GM23338 (cell line): ENCODE measurements at regions not wholly inside any gene's neighbourhood (a gene's known extent, or its start where the extent isn't known, plus 50 kb on each side); places are given as distances from the start of the nearest gene placed in this dataset.

ENCODE experiments used
- ATAC-seq: fragments of 200-7000 bp; cut with Tn5 transposase; 3 replicates; pipeline ENCODE4 v1.9.1; 2020
- DNase-seq: peaks from one replicate; pipeline ENCODE4 v3.0.0-alpha.2; 2015; ENCODE audit warnings: low spot score
- H2AFZ ChIP-seq: fragments of 200-600 bp; sonication (generic); 2 replicates; pipeline ENCODE4 v1.8.0; 2016; ENCODE audit warnings: antibody characterized with exemption, mild to moderate bottlenecking, moderate library complexity
- H3F3A ChIP-seq: fragments of 200-600 bp; sonication (generic); replicated peaks from 2 replicates; pipeline ENCODE4 v1.8.0; 2017; ENCODE audit warnings: antibody characterized with exemption, mixed run types, low read depth
- H3K27ac ChIP-seq: fragments of 200-600 bp; sonication (generic); 2 replicates; pipeline ENCODE4 v1.6.1; 2016; ENCODE audit warnings: low read depth
- H3K27me3 ChIP-seq: fragments of 200-600 bp; sonication (generic); 2 replicates; pipeline ENCODE4 v1.8.0; 2016; ENCODE audit warnings: mild to moderate bottlenecking, mixed run types, moderate library complexity; ENCODE audit not compliant: insufficient read depth
- H3K36me3 ChIP-seq: fragments of 200-600 bp; sonication (generic); 2 replicates; pipeline ENCODE4 v1.8.0; 2016; ENCODE audit warnings: mild to moderate bottlenecking; ENCODE audit not compliant: insufficient read depth
- H3K4me1 ChIP-seq: fragments of 200-600 bp; sonication (generic); 2 replicates; pipeline ENCODE4 v1.8.0; 2016; ENCODE audit warnings: mild to moderate bottlenecking, moderate library complexity; ENCODE audit not compliant: insufficient read depth
- H3K4me2 ChIP-seq: fragments of 200-600 bp; sonication (generic); 2 replicates; pipeline ENCODE4 v1.7.1; 2017; ENCODE audit warnings: mixed run types
- H3K4me3 ChIP-seq: fragments of 200-600 bp; sonication (generic); 2 replicates; pipeline ENCODE4 v1.6.1; 2016; ENCODE audit warnings: mixed run types
- H3K79me2 ChIP-seq: fragments of 200-600 bp; sonication (generic); replicated peaks from 2 replicates; pipeline ENCODE4 v1.8.0; 2017; ENCODE audit warnings: mild to moderate bottlenecking; ENCODE audit not compliant: insufficient read depth
- H3K9me2 ChIP-seq: fragments of 200-600 bp; sonication (generic); 2 replicates; pipeline ENCODE4 v1.8.0; 2017; ENCODE audit not compliant: insufficient read depth
- H4K20me1 ChIP-seq: fragments of 200-600 bp; sonication (generic); replicated peaks from 2 replicates; pipeline ENCODE4 v1.8.0; 2017; ENCODE audit warnings: mild to moderate bottlenecking; ENCODE audit not compliant: insufficient read depth
- H3K27ac Mint-ChIP-seq: 2 replicates; pipeline ENCODE4 v1.8.0; 2020; ENCODE audit warnings: inconsistent platforms, mild to moderate bottlenecking, moderate library complexity, mixed read lengths
- H3K27me3 Mint-ChIP-seq: 3 replicates; pipeline ENCODE4 v1.8.0; 2022; ENCODE audit warnings: low read depth, mild to moderate bottlenecking, moderate library complexity, mixed read lengths, inconsistent platforms; ENCODE audit not compliant: insufficient read depth, poor library complexity
- H3K36me3 Mint-ChIP-seq: 3 replicates; pipeline ENCODE4 v1.8.0; 2021; ENCODE audit warnings: low read depth, mild to moderate bottlenecking, inconsistent platforms, moderate library complexity, mixed read lengths
- H3K4me1 Mint-ChIP-seq: 3 replicates; pipeline ENCODE4 v1.8.0; 2020; ENCODE audit warnings: mild to moderate bottlenecking, inconsistent platforms, mixed read lengths
- H3K4me3 Mint-ChIP-seq: 3 replicates; pipeline ENCODE4 v1.8.0; 2021; ENCODE audit warnings: moderate library complexity, mild to moderate bottlenecking, inconsistent platforms, mixed read lengths
- H3K9me3 Mint-ChIP-seq: 3 replicates; pipeline ENCODE4 v1.8.0; 2020; ENCODE audit warnings: moderate library complexity, mild to moderate bottlenecking, inconsistent platforms, mixed read lengths
- CREB1 ChIP-seq: fragments of 250-450 bp; sonication (Bioruptor Pico); IDR thresholded peaks from 2 replicates; pipeline ENCODE4 v1.5.0; 2020; ENCODE audit warnings: low read depth, mild to moderate bottlenecking, moderate library complexity
- EZH2 ChIP-seq: fragments of 200-600 bp; sonication (generic); IDR thresholded peaks from one replicate; pipeline ENCODE4 v1.8.0; 2017; ENCODE audit warnings: antibody characterized with exemption, mild to moderate bottlenecking, low read depth; ENCODE audit not compliant: unreplicated experiment
- EZH2phosphoT487 ChIP-seq: fragments of 200-600 bp; sonication (generic); IDR thresholded peaks from one replicate; pipeline ENCODE4 v1.8.1; 2018; ENCODE audit warnings: antibody characterized with exemption; ENCODE audit not compliant: unreplicated experiment
- JUNB ChIP-seq: IDR thresholded peaks from one replicate; pipeline ENCODE4 v1.6.1; 2016; ENCODE audit warnings: antibody characterized with exemption; ENCODE audit not compliant: unreplicated experiment
- NANOG ChIP-seq: IDR thresholded peaks from 2 replicates; pipeline ENCODE4 v1.6.1; 2016; ENCODE audit warnings: antibody characterized with exemption, borderline replicate concordance
- STAT1 ChIP-seq: IDR thresholded peaks from one replicate; pipeline ENCODE4 v1.6.1; 2016; ENCODE audit warnings: antibody characterized with exemption; ENCODE audit not compliant: unreplicated experiment
- ZNF114 ChIP-seq: fragments of 250-450 bp; sonication (Bioruptor Pico); IDR thresholded peaks from 2 replicates; pipeline ENCODE4 v1.5.0; 2020; ENCODE audit warnings: mild to moderate bottlenecking, moderate library complexity
- ZNF331 ChIP-seq: fragments of 250-450 bp; sonication (Bioruptor Pico); IDR thresholded peaks from 2 replicates; pipeline ENCODE4 v1.5.0; 2020; ENCODE audit warnings: low read depth, mild to moderate bottlenecking, moderate library complexity
- ZNF462 ChIP-seq: fragments of 250-450 bp; sonication (Bioruptor Pico); IDR thresholded peaks from 2 replicates; pipeline ENCODE4 v1.5.0; 2020; ENCODE audit warnings: mild to moderate bottlenecking, moderate library complexity
- TF ChIP-seq, protein P1 (sequence below), 2 experiments: fragments of 200-600 bp in 1 of 2; sonication (generic) in 1 of 2; conservative IDR thresholded peaks; 2 replicates each; pipeline versions ENCODE4 v1.5.1 to v1.6.1; 2016 to 2017; ENCODE audit warnings: antibody characterized with exemption in 2 of 2, low read depth in 2 of 2, mild to moderate bottlenecking in 2 of 2, moderate library complexity in 1 of 2
- TF ChIP-seq, protein P2 (sequence below): IDR thresholded peaks from 2 replicates; pipeline ENCODE4 v1.6.1; 2016; ENCODE audit warnings: antibody characterized with exemption

- no peak overlapping the region for H3K4me2 ChIP-seq
Measured at GRCh38 chr7:41879403-41879802, 176.5 kb upstream of the INHBA start.

More at GRCh38 chr7:41879403-41879802, 176.5 kb upstream of the INHBA start:
- H3K27ac ChIP-seq, result no peak overlapping the region
- H3K27ac Mint-ChIP-seq, result no peak overlapping the region
- no peak for TF ChIP-seq EZH2
- no peak for TF ChIP-seq ZNF331 (CRISPR knock-in tag)
- TF ChIP-seq ZNF114, result no peak
- TF ChIP-seq JUNB, result no peak
- no peak for TF ChIP-seq ZNF462
- TF ChIP-seq, protein P1, sequence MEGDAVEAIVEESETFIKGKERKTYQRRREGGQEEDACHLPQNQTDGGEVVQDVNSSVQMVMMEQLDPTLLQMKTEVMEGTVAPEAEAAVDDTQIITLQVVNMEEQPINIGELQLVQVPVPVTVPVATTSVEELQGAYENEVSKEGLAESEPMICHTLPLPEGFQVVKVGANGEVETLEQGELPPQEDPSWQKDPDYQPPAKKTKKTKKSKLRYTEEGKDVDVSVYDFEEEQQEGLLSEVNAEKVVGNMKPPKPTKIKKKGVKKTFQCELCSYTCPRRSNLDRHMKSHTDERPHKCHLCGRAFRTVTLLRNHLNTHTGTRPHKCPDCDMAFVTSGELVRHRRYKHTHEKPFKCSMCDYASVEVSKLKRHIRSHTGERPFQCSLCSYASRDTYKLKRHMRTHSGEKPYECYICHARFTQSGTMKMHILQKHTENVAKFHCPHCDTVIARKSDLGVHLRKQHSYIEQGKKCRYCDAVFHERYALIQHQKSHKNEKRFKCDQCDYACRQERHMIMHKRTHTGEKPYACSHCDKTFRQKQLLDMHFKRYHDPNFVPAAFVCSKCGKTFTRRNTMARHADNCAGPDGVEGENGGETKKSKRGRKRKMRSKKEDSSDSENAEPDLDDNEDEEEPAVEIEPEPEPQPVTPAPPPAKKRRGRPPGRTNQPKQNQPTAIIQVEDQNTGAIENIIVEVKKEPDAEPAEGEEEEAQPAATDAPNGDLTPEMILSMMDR (conservative IDR thresholded peaks at IDR 0.05; ENCODE audit: low read depth in 2 of 2), result no peak
- TF ChIP-seq, protein P2, sequence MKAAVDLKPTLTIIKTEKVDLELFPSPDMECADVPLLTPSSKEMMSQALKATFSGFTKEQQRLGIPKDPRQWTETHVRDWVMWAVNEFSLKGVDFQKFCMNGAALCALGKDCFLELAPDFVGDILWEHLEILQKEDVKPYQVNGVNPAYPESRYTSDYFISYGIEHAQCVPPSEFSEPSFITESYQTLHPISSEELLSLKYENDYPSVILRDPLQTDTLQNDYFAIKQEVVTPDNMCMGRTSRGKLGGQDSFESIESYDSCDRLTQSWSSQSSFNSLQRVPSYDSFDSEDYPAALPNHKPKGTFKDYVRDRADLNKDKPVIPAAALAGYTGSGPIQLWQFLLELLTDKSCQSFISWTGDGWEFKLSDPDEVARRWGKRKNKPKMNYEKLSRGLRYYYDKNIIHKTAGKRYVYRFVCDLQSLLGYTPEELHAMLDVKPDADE, result no peak
- no peak for TF ChIP-seq NANOG
- TF ChIP-seq STAT1, result no peak
- TF ChIP-seq CREB1 (CRISPR knock-in tag), result no peak
- no peak for TF ChIP-seq EZH2phosphoT487
- H3K79me2 ChIP-seq, result no peaks in the 10 kb centered on the region
- H3K4me1 ChIP-seq, result peaks cover 4% of the 10 kb centered on the region; the same call in 1 of the 2 replicates
- H3K36me3 Mint-ChIP-seq, result no peaks in the 10 kb centered on the region
- H3K4me3 ChIP-seq, result no peak overlapping the region
- no peaks in the 10 kb centered on the region for H3K9me3 Mint-ChIP-seq
- peaks cover 6% of the 10 kb centered on the region; the same call in 2 of the 3 replicates for H3K4me1 Mint-ChIP-seq
- no peaks in the 10 kb centered on the region for H3F3A ChIP-seq
- no peak overlapping the region for H2AFZ ChIP-seq
- no peaks in the 10 kb centered on the region for H3K27me3 ChIP-seq
- H3K27me3 Mint-ChIP-seq, result peaks cover 1% of the 10 kb centered on the region
- no peak overlapping the region for H3K4me3 Mint-ChIP-seq
- ATAC-seq (no peak), DNase-seq (no peak)
- H3K9me2 ChIP-seq, result peaks cover 16% of the 10 kb centered on the region
- no peaks in the 10 kb centered on the region for H4K20me1 ChIP-seq
- no peaks in the 10 kb centered on the region; the same call in 1 of the 2 replicates for H3K36me3 ChIP-seq
